WTC11 (cell line): ENCODE measurements at regions not wholly inside any gene's neighbourhood (a gene's known extent, or its start where the extent isn't known, plus 50 kb on each side); places are given as distances from the start of the nearest gene placed in this dataset.

Experiments
- ATAC-seq: fragments of 200-7000 bp; cut with Tn5 transposase; 2 replicates; pipeline ENCODE4 v1.10.0; 2021; ENCODE audit warnings: mild to moderate bottlenecking, moderate library complexity
- CTCF ChIA-PET: fragments of 300-600 bp; sonication (Branson Sonifier 250); formaldehyde crosslinking; loops from one replicate; lab custom pipeline; 2021; ENCODE audit warnings: antibody characterized with exemption; lab: Charles Lee
- POLR2A ChIA-PET: fragments of 350-600 bp; sonication (Branson Sonifier 250); formaldehyde crosslinking; loops from one replicate; lab custom pipeline; 2021; ENCODE audit warnings: antibody characterized with exemption; lab: Charles Lee
- DNase-seq: peaks from one replicate; pipeline ENCODE4 v3.0.0; 2021; ENCODE audit warnings: low spot score
- H3K27ac Mint-ChIP-seq: 2 replicates; pipeline ENCODE4 v1.8.0; 2021; ENCODE audit warnings: mixed read lengths
- H3K27me3 Mint-ChIP-seq: 2 replicates; pipeline ENCODE4 v1.8.0; 2021; ENCODE audit warnings: low read depth, mild to moderate bottlenecking, moderate library complexity, mixed read lengths
- H3K36me3 Mint-ChIP-seq: 2 replicates; pipeline ENCODE4 v1.8.0; 2021; ENCODE audit warnings: mixed read lengths
- H3K4me1 Mint-ChIP-seq: 2 replicates; pipeline ENCODE4 v1.8.0; 2022; ENCODE audit warnings: mixed read lengths
- H3K4me3 Mint-ChIP-seq: 2 replicates; pipeline ENCODE4 v1.8.0; 2021; ENCODE audit warnings: mild to moderate bottlenecking, moderate library complexity, mixed read lengths
- H3K9me3 Mint-ChIP-seq: 2 replicates; pipeline ENCODE4 v1.8.0; 2021; ENCODE audit warnings: mixed read lengths
- ARID4B ChIP-seq: sonication (generic); formaldehyde crosslinking; IDR thresholded peaks from 2 replicates; pipeline ENCODE4 v1.8.0; 2023; ENCODE audit warnings: missing genetic modification reagents, mild to moderate bottlenecking, borderline replicate concordance
- CBFB ChIP-seq: sonication (generic); formaldehyde crosslinking; IDR thresholded peaks from 2 replicates; pipeline ENCODE4 v1.8.1; 2022; ENCODE audit warnings: mild to moderate bottlenecking, low read depth, missing genetic modification reagents
- EMX1 ChIP-seq: fragments of 250-450 bp; sonication (Bioruptor Pico); IDR thresholded peaks from 2 replicates; pipeline ENCODE4 v1.8.0; 2021; ENCODE audit warnings: mild to moderate bottlenecking
- GRHL2 ChIP-seq: fragments of 250-450 bp; sonication (Bioruptor Pico); IDR thresholded peaks from 2 replicates; pipeline ENCODE4 v1.8.0; 2022; ENCODE audit warnings: mild to moderate bottlenecking, moderate library complexity; ENCODE audit not compliant: insufficient replicate concordance, severe bottlenecking
- NFATC4 ChIP-seq: fragments of 250-450 bp; sonication (Bioruptor Pico); IDR thresholded peaks from 2 replicates; pipeline ENCODE4 v1.9.0; 2021; ENCODE audit warnings: mild to moderate bottlenecking
- RELA ChIP-seq: sonication (generic); formaldehyde crosslinking; IDR thresholded peaks from 2 replicates; pipeline ENCODE4 v1.8.1; 2022; ENCODE audit warnings: missing genetic modification reagents, mild to moderate bottlenecking, borderline replicate concordance
- ZNF232 ChIP-seq: sonication (generic); formaldehyde crosslinking; IDR thresholded peaks from 2 replicates; pipeline ENCODE4 v1.8.0; 2022; ENCODE audit warnings: mild to moderate bottlenecking, missing genetic modification reagents
- ZNF532 ChIP-seq: fragments of 250-450 bp; sonication (Bioruptor Pico); IDR thresholded peaks from 2 replicates; pipeline ENCODE4 v1.9.0; 2021; ENCODE audit warnings: mild to moderate bottlenecking, borderline replicate concordance
- TF ChIP-seq, protein P1 (sequence below): sonication (generic); formaldehyde crosslinking; IDR thresholded peaks from 2 replicates; pipeline ENCODE4 v1.8.1; 2023; ENCODE audit warnings: mild to moderate bottlenecking, missing genetic modification reagents
- TF ChIP-seq, protein P2 (sequence below): sonication (generic); formaldehyde crosslinking; IDR thresholded peaks from 2 replicates; pipeline ENCODE4 v1.8.0; 2023; ENCODE audit warnings: missing genetic modification reagents
- TF ChIP-seq, protein P3 (sequence below): sonication (generic); formaldehyde crosslinking; IDR thresholded peaks from 2 replicates; pipeline ENCODE4 v1.8.1; 2023; ENCODE audit warnings: mild to moderate bottlenecking, moderate library complexity, missing genetic modification reagents
- TF ChIP-seq, protein P4 (sequence below): sonication (generic); formaldehyde crosslinking; conservative IDR thresholded peaks from 2 replicates; pipeline ENCODE4 v1.8.1; 2022; ENCODE audit warnings: mild to moderate bottlenecking, missing genetic modification reagents
- TF ChIP-seq, protein P5 (sequence below): sonication (generic); formaldehyde crosslinking; IDR thresholded peaks from 2 replicates; pipeline ENCODE4 v1.8.0; 2022; ENCODE audit warnings: mild to moderate bottlenecking, missing genetic modification reagents

DNA sequence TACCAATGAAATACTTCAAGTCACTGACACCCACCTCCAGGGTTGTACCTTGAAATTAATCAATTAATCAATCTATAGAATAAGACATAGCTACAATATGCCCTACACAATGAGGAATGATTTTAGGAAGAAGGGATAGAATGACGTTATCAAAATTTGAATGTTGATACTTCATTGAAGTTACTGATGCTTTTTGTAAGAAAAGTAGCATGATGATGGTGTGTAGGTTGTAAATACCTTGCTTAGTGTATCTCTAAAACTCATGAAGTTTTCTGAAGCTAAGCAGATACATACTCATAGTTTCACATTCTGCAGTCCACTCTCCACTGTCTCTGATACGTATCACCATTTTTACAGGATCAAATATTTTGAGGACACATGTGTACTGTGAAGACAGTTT, 670.4 kb upstream of the GOT2 start:
- H3K36me3 Mint-ChIP-seq, result no peaks in the 10 kb centered on the region
- no peak for DNase-seq
- no peak for ATAC-seq
- TF ChIP-seq, protein P1, sequence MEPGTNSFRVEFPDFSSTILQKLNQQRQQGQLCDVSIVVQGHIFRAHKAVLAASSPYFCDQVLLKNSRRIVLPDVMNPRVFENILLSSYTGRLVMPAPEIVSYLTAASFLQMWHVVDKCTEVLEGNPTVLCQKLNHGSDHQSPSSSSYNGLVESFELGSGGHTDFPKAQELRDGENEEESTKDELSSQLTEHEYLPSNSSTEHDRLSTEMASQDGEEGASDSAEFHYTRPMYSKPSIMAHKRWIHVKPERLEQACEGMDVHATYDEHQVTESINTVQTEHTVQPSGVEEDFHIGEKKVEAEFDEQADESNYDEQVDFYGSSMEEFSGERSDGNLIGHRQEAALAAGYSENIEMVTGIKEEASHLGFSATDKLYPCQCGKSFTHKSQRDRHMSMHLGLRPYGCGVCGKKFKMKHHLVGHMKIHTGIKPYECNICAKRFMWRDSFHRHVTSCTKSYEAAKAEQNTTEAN (CRISPR knock-in tag), result no peak
- TF ChIP-seq, protein P2, sequence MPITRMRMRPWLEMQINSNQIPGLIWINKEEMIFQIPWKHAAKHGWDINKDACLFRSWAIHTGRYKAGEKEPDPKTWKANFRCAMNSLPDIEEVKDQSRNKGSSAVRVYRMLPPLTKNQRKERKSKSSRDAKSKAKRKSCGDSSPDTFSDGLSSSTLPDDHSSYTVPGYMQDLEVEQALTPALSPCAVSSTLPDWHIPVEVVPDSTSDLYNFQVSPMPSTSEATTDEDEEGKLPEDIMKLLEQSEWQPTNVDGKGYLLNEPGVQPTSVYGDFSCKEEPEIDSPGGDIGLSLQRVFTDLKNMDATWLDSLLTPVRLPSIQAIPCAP (CRISPR knock-in tag), result no peak
- TF ChIP-seq RELA (CRISPR knock-in tag), result no peak
- TF ChIP-seq, protein P3, sequence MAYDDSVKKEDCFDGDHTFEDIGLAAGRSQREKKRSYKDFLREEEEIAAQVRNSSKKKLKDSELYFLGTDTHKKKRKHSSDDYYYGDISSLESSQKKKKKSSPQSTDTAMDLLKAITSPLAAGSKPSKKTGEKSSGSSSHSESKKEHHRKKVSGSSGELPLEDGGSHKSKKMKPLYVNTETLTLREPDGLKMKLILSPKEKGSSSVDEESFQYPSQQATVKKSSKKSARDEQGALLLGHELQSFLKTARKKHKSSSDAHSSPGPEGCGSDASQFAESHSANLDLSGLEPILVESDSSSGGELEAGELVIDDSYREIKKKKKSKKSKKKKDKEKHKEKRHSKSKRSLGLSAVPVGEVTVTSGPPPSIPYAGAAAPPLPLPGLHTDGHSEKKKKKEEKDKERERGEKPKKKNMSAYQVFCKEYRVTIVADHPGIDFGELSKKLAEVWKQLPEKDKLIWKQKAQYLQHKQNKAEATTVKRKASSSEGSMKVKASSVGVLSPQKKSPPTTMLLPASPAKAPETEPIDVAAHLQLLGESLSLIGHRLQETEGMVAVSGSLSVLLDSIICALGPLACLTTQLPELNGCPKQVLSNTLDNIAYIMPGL (CRISPR knock-in tag), result no peak
- TF ChIP-seq CBFB (CRISPR knock-in tag), result no peak
- TF ChIP-seq, protein P4, sequence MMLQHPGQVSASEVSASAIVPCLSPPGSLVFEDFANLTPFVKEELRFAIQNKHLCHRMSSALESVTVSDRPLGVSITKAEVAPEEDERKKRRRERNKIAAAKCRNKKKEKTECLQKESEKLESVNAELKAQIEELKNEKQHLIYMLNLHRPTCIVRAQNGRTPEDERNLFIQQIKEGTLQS (CRISPR knock-in tag), result no peak
- no peak for TF ChIP-seq GRHL2 (CRISPR knock-in tag)
- CTCF ChIA-PET, result no interaction called here
- no peaks in the 10 kb centered on the region for H3K4me1 Mint-ChIP-seq
- H3K4me3 Mint-ChIP-seq, result no peak overlapping the region
- H3K27me3 Mint-ChIP-seq, result no peaks in the 10 kb centered on the region
- H3K27ac Mint-ChIP-seq, result no peak overlapping the region
- H3K9me3 Mint-ChIP-seq, result peaks cover 11% of the 10 kb centered on the region
- POLR2A ChIA-PET, result no interaction called here

DNA sequence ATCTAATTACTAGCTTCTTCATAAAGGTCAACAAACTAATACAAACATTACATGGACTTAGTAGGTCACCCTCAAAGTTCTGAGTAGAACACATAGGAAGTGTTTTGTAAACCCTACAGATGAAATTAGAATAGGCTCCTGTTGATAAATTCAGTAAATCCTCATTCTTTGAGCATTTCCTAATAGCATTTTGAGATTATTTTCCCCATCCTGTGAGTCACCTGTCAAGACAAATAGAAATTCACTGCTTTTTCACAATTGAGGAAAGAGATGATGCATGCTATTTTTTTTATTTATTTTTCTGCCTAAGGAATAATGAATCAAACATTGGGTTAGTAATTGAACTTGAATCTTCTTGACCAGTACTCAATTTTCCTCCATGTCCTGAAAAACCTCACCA, 666.7 kb upstream of the GOT2 start:
- Mint-ChIP-seq H3K4me3 (no peak overlapping the region), H3K36me3 (no peaks in the 10 kb centered on the region), H3K4me1 (peaks cover 4% of the 10 kb centered on the region), H3K27ac (no peak overlapping the region), H3K27me3 (no peaks in the 10 kb centered on the region), H3K9me3 (no peaks in the 10 kb centered on the region)
- ChIA-PET CTCF (no interaction called here), POLR2A (no interaction called here)
- no peak for ATAC-seq
- TF ChIP-seq NFATC4 (no peak), ARID4B (CRISPR knock-in tag) (no peak), ZNF232 (CRISPR knock-in tag) (no peak), ZNF532 (CRISPR knock-in tag) (no peak), EMX1 (CRISPR knock-in tag) (no peak)
- TF ChIP-seq, protein P5, sequence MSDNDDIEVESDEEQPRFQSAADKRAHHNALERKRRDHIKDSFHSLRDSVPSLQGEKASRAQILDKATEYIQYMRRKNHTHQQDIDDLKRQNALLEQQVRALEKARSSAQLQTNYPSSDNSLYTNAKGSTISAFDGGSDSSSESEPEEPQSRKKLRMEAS (CRISPR knock-in tag), result no peak
- DNase-seq, result no peak
